Right hindlimb (tissue), 1 donor: ENCODE measurements at regions not wholly inside any gene's neighbourhood (a gene's known extent, or its start where the extent isn't known, plus 50 kb on each side); places are given as distances from the start of the nearest gene placed in this dataset.
"Not testable (repeated sequence)": the region's sequence is repeated elsewhere in the genome, so short reads cannot be mapped to it uniquely, and the experiment has no call there.

Experiments used
- DNase-seq: peaks from one replicate; pipeline ENCODE4 v3.0.0-alpha.2; 2018

- DNase-seq, result no peak
These were observed 199.4 kb upstream of the PTBP2 start for GRCh38 chr1:96521994-96522760.

DNA sequence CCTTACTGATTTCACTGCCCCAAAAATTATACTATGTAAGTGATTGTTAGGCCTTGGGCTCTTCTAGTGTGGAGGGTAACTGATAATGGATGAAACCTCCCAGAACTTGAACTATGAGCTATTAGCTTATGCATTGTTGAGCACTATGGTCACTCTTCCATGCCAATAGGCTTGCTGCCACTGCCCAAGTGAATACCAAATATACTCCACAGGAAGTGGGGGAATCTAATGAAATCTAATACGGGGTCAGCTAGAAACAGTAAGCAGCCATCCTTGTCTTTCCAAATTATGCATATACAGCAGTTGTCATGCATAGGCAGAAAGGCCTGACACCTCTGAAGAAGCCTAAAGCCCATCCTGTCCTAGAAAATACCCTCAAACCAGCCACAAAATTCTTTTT, 198.7 kb upstream of the PTBP2 start:
- no peak for DNase-seq

GRCh38 chr1:96524100-96524499, 197.5 kb upstream of the PTBP2 start:
- DNase-seq, result no peak

- no peak for DNase-seq
These were observed 195.7 kb upstream of the PTBP2 start for GRCh38 chr1:96525657-96526557.

- DNase-seq, result not testable (repeated sequence)
These were observed 192.9 kb upstream of the PTBP2 start for GRCh38 chr1:96528672-96529071.

GRCh38 chr1:96533820-96534219, 187.8 kb upstream of the PTBP2 start:
- no peak for DNase-seq

GRCh38 chr1:96536581-96536980, 185.0 kb upstream of the PTBP2 start:
- no peak for DNase-seq

GRCh38 chr1:96538111-96538641, 183.4 kb upstream of the PTBP2 start:
- DNase-seq, result peak; percentile 73

- peak; percentile 84 for DNase-seq
These were observed 182.7 kb upstream of the PTBP2 start for GRCh38 chr1:96538883-96539282.

GRCh38 chr1:96541491-96541890, 180.1 kb upstream of the PTBP2 start:
- no peak for DNase-seq

GRCh38 chr1:96544051-96544830, 177.3 kb upstream of the PTBP2 start:
- no peak for DNase-seq

DNA sequence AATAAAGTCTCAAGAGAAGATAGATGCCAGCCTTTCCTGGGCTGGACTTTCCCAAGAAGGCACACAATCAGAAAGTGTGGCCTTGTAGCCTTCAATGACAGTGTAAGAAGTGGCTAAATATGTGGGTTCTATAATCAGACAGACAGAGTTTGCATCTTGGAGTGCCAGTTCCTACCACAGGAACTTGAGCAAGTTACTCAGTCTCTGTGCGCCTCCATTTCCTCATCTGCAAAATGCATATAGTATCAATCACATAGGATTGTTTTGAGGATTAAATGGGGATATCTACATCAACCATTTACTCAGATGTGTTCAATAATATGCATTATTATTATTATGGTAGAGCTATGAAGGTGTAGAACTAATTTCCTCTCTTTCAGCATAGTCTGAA, 176.8 kb upstream of the PTBP2 start:
- DNase-seq, result no peak

DNA sequence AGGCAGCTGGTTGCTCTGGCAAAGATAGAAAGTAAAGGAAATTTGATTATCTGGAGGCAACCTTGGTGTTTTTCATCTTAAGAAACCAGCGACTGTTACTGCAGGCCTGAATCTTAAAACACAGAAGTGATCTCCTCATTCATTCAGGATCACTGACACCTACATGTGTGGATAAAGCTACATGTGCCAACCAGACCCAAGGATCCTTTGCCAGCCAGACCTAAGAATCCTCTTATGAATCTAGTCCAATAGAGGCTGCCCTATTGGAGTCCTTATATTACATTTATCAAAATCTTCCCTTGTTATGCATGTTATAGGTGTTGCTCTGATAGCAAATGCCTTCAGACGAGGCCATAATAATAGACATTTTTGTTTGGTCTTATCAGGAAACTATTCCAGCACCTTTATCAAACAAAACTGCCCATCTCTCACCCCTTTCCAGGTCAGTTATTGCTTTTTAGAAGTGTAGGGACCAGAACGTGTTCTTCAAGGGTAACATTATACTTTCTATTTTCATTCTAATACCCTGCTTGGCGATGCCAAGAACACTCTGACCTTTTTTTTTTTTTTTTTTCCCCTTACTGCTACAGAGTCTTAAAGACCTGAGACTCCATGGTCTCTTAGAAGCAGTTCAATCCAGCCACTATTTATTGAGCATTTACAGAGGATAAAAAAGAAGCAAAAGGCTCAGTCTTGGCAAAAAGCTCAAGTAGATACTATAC, 175.5 kb upstream of the PTBP2 start:
- no peak for DNase-seq

- no peak for DNase-seq
These were observed 171.5 kb upstream of the PTBP2 start for GRCh38 chr1:96550061-96550460.

DNA sequence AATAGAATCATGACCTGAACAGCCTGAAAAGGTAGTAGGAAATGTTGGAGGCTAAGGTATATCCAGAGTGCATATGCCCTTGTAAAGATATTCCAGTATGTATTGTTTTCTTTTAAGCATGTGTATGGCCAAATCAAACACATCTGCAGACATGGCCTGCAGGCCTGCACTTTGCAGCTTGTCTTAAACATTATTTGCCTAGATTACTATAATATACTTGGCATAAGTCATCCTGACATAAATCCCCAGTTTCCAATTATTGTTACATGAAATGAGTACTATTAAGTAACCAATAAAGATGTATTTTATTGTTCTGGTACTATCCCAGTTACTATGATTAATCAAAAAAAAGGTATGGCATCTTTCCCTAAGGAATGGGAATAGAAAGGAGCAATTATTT, 169.1 kb upstream of the PTBP2 start:
- no peak for DNase-seq

GRCh38 chr1:96553811-96554210, 167.8 kb upstream of the PTBP2 start:
- no peak for DNase-seq

- DNase-seq, result no peak
These were observed 167.2 kb upstream of the PTBP2 start for GRCh38 chr1:96554364-96554763.

GRCh38 chr1:96557336-96557735, 164.2 kb upstream of the PTBP2 start:
- no peak for DNase-seq

DNA sequence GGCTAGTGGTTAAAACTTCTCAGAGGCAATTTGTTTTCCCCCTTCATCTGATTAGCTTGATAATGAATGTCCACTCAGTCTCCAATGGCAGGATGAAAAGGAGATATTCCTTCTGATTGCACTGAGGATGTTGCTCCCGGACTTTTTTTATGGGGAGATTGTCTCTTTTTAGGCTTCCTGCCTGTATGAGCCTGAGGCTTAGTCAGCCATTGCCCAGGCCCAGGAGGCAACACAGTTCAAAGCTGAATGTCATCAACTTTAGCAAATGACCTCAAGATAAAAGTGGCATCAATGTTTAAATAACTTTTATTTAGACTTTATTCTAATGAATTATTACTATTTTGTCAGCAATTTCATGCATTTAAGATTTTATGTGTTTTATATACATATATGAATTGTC, 162.9 kb upstream of the PTBP2 start:
- DNase-seq, result no peak

DNA sequence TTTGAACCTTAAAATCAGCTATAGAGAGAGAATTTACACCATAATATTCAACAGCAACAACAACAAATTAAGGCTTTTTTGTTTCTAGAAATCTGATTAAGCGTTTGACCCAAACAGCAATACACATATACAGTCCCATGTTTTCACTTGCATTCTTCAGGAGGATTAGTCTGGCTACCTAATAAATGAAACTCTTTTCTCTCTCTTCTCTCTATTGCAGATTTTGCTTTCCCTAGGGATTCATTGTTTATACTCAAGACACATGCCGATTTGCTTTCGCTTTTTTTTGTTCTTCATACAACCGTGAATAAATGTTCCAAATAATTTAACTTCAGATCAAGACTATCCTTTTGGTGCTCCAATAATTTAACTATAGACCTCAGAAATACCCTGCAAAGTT, 162.4 kb upstream of the PTBP2 start:
- no peak for DNase-seq

GRCh38 chr1:96559707-96560596, 161.6 kb upstream of the PTBP2 start:
- no peak for DNase-seq
